ENCODE measurements at regions not wholly inside any gene's neighbourhood (a gene's known extent, or its start where the extent isn't known, plus 50 kb on each side); places are given as distances from the start of the nearest gene placed in this dataset.
A peak's percentile ranks its signal among the peaks of the same experiment; 100 is the strongest.

DNA sequence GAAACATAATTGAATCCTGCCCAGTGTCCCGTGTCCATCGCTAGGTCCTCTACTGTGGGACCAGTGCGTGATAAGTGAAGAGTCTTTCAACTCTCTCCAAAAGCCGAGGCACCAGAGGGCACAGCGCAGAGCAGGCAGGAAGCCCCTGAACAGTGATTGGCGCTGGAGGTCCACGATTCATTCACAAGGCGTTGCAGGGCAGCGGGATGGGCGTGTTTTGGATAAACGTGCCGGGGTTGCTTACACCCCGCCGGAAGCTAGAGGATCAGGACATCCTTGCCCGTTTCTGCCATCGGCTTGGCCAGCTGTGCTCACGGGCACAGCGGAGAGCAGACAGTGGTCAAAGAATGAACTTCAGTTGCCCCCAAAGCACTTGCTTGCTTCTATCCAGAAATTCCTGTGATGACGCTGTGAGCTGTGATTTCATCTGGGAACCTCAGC lies 86.0 kb upstream of the PFKP start:
- Histone ChIP-seq H3K27me3 (no peaks in the 10 kb centered on the region), H3K4me1 (peaks cover 9% of the 10 kb centered on the region), H3K9me3 (no peaks in the 10 kb centered on the region), H3K27ac (no peak overlapping the region), H3K36me3 (no peaks in the 10 kb centered on the region), H3K4me3 (no peak overlapping the region)
- intact Hi-C loops (cut with DNase I) = no loop called here
- peak in 1 of 2 donors; percentile 49 for DNase-seq (ENCODE audit: extremely low spot score in 2 of 2)
- TF ChIP-seq POLR2AphosphoS5 (IDR thresholded peaks at IDR 0.05; ENCODE audit: insufficient read depth in 1 of 2, low read depth in 1 of 2) (no peak), POLR2A (IDR thresholded peaks at IDR 0.05) (no peak)
- TF ChIP-seq, protein P1, sequence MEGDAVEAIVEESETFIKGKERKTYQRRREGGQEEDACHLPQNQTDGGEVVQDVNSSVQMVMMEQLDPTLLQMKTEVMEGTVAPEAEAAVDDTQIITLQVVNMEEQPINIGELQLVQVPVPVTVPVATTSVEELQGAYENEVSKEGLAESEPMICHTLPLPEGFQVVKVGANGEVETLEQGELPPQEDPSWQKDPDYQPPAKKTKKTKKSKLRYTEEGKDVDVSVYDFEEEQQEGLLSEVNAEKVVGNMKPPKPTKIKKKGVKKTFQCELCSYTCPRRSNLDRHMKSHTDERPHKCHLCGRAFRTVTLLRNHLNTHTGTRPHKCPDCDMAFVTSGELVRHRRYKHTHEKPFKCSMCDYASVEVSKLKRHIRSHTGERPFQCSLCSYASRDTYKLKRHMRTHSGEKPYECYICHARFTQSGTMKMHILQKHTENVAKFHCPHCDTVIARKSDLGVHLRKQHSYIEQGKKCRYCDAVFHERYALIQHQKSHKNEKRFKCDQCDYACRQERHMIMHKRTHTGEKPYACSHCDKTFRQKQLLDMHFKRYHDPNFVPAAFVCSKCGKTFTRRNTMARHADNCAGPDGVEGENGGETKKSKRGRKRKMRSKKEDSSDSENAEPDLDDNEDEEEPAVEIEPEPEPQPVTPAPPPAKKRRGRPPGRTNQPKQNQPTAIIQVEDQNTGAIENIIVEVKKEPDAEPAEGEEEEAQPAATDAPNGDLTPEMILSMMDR (IDR thresholded peaks at IDR 0.05) = no peak

DNA sequence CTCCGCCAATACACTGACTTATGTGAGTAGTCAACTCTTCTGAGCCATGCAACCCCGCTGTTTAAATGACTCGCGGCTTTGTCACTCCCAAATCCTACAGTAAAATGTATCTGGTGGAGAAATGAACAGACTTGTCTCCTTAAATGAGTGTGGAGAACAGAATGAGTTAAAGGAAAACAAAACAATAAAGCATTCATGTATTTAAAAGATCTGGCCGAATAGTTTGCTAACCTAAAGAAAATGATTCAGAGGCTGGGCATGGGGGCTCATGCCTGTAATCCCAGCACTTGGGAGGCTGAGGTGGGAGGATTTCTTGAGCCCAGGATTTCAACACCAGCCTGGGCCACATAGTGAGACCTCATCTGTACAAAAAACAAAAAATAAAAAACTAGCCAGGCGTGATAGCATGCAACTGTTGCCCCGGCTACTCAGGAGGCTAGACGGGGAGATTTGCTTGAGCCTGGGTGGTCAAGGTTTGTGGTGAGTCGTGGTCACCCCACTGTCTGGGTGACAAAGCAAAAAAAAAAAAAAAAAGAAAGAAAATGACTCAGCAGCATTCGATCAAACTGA lies 86.5 kb upstream of the PFKP start:
- no peak overlapping the region for H3K4me3 ChIP-seq
- H3K27me3 ChIP-seq = no peaks in the 10 kb centered on the region
- peak in 1 of 2 donors; percentile 22 for DNase-seq (ENCODE audit: extremely low spot score in 2 of 2)
- H3K36me3 ChIP-seq = no peaks in the 10 kb centered on the region
- TF ChIP-seq POLR2AphosphoS5 (IDR thresholded peaks at IDR 0.05; ENCODE audit: insufficient read depth in 1 of 2, low read depth in 1 of 2) = no peak
- no peak for TF ChIP-seq POLR2A (IDR thresholded peaks at IDR 0.05)
- H3K9me3 ChIP-seq = no peaks in the 10 kb centered on the region
- intact Hi-C loops (cut with DNase I) = no loop called here
- H3K27ac ChIP-seq = no peak overlapping the region
- peaks cover 4% of the 10 kb centered on the region for H3K4me1 ChIP-seq

DNA sequence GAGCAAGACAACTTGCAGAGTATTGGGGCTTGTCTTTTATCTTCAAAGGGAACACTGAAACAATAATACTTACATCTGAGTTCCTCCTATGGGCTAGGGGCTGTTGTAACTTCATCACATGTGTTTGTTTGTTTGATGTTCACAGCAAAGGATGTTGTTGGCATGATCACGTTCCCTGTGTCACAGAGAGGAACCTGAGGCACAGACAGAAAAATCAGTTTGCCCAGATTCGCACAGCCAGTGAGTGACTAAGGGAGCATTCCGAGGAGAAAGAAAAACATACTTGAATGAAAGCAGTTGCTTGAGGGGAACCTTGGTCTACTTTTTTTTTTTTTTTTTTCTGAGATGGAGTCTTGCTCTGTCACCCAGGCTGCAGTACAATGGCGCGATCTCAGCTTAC lies 87.2 kb upstream of the PFKP start:
- H3K9me3 ChIP-seq = no peaks in the 10 kb centered on the region
- H3K4me1 ChIP-seq = no peaks in the 10 kb centered on the region
- H3K4me3 ChIP-seq = no peak overlapping the region
- TF ChIP-seq, protein P1 (IDR thresholded peaks at IDR 0.05) = no peak
- TF ChIP-seq POLR2A (IDR thresholded peaks at IDR 0.05) (no peak), POLR2AphosphoS5 (IDR thresholded peaks at IDR 0.05; ENCODE audit: insufficient read depth in 1 of 2, low read depth in 1 of 2) (no peak)
- no peaks in the 10 kb centered on the region for H3K27me3 ChIP-seq
- intact Hi-C loops (cut with DNase I) = no loop called here
- H3K36me3 ChIP-seq = no peaks in the 10 kb centered on the region
- DNase-seq (ENCODE audit: extremely low spot score in 2 of 2) = peak in 1 of 2 donors; percentile 19
- H3K27ac ChIP-seq = no peak overlapping the region

DNA sequence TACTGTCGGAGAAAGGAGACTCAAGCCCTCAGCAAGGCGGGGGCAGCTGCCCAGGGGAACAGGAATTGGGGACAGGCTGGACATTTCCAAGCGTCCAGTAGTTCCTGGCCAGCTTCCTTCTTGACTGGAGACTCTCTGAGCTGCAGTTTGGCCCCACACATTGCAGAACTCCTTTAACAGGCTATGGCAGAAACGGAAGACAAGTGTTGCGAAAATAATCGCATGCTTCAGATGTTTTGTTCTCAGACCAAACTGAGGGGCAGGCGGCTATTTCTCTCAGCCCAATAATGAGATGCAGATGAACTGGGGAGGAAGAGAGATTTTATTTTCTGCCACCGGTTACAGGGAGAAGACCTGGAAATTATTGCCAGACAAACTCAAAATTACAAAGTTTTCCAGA lies 88.0 kb upstream of the PFKP start:
- Histone ChIP-seq H3K36me3 (no peaks in the 10 kb centered on the region), H3K9me3 (no peaks in the 10 kb centered on the region), H3K4me3 (no peak overlapping the region), H3K27ac (no peak overlapping the region), H3K27me3 (no peaks in the 10 kb centered on the region), H3K4me1 (no peaks in the 10 kb centered on the region)
- DNase-seq (ENCODE audit: extremely low spot score in 2 of 2) = peak in 1 of 2 donors; percentile 28
- intact Hi-C loops (cut with DNase I) = no loop called here
- TF ChIP-seq, protein P1 (IDR thresholded peaks at IDR 0.05) = no peak
- TF ChIP-seq POLR2A (IDR thresholded peaks at IDR 0.05) = no peak
- TF ChIP-seq POLR2AphosphoS5 (IDR thresholded peaks at IDR 0.05; ENCODE audit: insufficient read depth in 1 of 2, low read depth in 1 of 2) = no peak

DNA sequence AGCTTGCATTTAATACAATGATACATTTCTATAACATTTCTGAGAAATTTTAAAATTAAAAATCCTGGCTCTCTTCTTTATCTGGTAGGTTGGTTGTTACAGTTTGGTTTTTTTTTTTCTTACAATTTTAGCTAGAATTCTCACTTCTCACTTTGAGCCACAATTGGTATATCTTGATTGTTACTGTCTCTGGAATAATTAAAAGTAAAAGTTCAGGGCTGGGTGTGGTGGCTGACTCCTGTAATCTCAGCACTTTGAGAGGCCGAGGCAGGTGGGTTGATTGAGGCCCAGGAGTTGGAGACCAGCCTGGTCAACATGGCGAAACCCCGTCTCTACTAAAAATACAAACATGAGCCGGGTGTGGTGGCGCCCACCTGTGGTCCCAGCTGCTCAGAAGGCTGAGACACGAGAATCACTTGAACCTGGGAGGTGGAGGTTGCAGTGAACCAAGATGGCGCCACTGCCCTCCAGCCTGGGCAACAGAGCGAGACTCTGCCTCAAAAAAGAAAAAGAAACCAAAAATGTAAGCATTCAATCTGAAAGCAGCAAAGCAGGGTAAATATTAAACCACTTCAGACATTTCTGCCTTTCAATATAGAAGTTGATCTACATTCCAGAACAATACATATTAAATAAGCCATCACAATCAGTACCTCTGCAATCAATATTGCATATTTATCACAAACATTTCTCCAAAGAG lies 88.6 kb upstream of the PFKP start:
- Histone ChIP-seq H3K9me3 (no peaks in the 10 kb centered on the region), H3K36me3 (no peaks in the 10 kb centered on the region), H3K4me1 (no peaks in the 10 kb centered on the region), H3K27me3 (no peaks in the 10 kb centered on the region), H3K4me3 (no peak overlapping the region), H3K27ac (no peak overlapping the region)
- intact Hi-C loops (cut with DNase I) = no loop called here
- no peak for DNase-seq (ENCODE audit: extremely low spot score in 2 of 2)
- TF ChIP-seq, protein P1 (IDR thresholded peaks at IDR 0.05) = no peak
- TF ChIP-seq POLR2A (IDR thresholded peaks at IDR 0.05) (no peak), POLR2AphosphoS5 (IDR thresholded peaks at IDR 0.05; ENCODE audit: insufficient read depth in 1 of 2, low read depth in 1 of 2) (no peak)
